Stimulated activated CD8-positive, alpha-beta memory T cell treated with anti-CD3 and anti-CD28 coated beads, Interleukin-15, amount 100 ng/mL, for 4 hours (primary cell): ENCODE measurements at regions not wholly inside any gene's neighbourhood (a gene's known extent, or its start where the extent isn't known, plus 50 kb on each side); places are given as distances from the start of the nearest gene placed in this dataset.
"Not testable (repeated sequence)": the region's sequence is repeated elsewhere in the genome, so short reads cannot be mapped to it uniquely, and the experiment has no call there.

Source experiments
- DNase-seq, 2 donors: peaks; one replicate each; pipeline ENCODE4 v3.0.0-alpha.2; 2020; ENCODE audit warnings: low read depth in 2 of 2

DNA sequence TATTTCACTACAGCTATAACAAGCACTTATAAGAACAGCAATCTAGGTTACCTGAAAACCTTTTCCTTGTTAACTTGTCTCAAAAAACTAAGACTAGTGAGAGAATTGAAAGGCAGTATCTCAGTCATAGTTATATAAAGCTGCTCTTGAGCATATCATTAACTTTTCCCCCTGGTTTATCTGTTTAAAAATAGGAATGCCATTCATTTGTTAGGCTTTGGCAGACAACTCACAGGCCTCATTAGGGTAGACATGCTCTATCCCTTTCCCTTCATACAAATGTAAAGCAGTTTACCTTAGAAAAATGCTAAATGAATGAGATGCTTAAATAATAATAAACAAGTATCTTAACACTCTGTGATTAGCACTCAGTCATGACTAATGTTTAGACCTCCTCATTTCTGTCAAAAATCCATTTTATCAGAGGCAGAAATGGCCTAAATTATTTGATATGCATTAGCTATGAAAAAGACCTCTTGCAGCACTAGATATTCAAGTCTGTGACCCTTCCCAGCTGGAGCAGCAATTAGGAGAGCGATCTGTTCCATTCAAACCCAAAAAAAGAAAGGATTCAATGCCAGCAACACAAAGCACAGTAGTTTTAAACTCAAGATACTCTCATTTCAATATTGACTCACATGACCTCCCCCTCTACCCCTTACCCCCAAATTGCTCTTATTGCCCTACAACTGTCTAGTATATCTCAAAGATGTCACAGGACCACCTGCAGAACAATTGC lies 1578.8 kb upstream of the WWC1 start:
- no peak for DNase-seq

DNA sequence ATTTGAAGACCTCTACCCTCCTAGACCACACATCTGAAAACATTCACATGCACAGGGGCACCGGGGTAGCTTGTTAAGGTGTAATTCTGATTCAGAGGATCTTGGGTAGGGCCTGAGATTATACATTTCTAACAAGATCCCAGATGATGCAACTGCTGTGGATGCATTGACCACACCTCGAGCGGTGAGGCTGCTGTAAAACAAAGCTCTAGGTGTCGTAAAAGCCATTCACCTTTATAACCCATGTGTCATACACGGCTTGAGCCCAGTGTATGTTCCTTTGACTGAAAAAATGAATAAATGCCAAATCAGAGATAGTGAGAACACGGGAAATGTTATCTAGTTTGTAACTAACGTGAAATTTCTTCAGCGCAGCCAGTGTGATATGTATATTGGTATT lies 1578.2 kb upstream of the WWC1 start:
- DNase-seq, result no peak

DNA sequence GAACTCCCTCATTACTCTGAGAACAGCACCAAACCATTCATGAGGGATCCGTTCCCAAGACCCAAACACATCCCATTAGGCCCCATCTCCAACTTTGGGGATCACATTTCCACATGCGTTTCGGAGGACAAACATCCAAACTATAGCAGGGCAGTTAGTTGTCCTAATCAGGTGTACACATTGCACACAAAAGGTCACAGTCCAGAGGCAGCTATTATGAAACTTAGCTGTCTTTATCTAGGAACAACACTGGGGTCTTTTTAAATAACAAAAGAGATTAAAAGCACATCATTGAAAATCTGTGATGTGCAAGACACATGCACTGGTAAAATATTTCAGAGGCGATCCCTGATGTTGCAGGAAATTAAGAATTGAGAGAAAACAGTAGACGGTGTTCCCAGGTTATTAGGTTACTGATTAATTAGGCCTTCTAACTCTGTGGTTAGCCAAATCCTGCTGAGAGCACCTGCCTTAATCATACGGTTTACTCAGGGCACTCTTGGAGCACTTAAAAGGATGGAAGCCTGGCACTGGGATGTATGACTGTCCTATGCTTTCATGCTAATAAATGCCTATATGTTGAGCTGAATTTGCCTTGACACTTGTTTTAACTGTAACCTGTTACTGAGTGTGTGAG lies 1574.5 kb upstream of the WWC1 start:
- DNase-seq, result no peak

DNA sequence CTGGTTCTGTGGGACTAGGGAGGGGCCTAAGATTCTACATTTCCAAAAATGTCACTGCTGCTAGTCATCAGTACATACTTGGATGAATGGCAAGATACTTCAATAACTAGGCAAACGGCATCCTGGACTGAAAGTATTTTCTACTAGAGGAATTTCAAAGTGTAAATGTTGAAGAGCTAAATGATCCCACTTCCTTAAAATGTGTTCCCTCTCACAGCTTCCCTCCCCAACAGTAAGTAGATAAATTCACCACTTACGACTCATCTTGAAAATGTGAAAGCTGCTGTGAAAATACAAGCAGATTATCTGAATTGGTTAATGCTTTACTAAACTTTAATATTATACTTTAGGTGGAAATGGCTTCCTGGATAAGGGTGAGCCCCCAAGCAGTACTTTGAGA lies 1571.5 kb upstream of the WWC1 start:
- no peak for DNase-seq

DNA sequence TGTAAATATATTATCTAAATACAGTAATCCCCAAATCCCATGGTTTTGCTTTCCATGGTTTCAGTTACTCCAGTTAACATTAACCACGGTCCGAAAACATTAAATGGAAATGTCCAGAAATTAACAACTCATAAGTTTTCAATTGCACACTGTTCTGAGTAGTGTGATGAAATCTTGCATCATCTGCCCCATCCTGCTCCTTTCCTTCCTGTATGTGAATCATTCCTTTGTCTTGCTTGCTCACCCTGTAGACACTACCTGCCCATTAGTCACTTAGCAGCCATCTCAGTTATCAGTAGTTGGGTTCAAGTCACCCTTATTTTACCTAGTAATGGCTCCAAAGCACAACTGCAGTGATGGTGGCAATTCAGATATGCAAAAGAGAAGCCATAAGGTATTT lies 1568.5 kb upstream of the WWC1 start:
- DNase-seq, result no peak

DNA sequence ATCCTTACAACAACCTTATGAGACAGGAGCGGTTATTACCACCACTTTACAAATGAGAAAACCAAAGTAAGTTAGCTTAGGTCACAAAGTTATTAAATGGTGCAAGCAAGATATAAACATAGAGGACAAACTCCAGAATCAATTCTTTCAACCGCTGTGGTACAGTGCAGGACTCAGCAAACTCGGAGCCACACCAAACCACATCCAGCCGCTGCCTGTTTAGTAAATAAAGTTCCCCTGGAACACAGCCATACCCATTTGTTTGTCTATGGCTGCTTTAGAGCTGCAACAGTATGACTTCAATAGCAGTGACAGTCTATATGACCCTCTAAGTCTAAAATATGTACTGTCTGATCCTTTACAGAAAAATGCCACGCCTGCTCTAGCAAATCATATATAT lies 1567.2 kb upstream of the WWC1 start:
- no peak for DNase-seq

DNA sequence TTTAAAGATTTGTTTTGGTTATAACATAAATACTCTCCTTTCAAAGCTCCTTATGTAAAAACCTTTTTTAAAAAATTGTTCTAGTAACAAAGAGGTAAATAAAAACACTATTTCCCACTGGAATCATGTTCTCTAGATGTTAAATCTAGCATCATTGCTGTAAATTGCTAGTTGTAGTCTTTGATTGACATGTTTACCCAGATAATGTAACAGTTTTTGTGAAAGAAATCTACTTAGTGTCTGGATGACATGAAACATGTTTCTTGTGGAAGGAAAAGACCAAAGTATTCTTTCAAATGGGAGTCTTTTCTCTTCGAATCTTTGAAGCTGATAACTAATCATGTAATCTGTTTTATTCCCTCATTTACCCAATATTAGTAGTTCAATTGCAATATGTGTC lies 1565.9 kb upstream of the WWC1 start:
- DNase-seq, result no peak

DNA sequence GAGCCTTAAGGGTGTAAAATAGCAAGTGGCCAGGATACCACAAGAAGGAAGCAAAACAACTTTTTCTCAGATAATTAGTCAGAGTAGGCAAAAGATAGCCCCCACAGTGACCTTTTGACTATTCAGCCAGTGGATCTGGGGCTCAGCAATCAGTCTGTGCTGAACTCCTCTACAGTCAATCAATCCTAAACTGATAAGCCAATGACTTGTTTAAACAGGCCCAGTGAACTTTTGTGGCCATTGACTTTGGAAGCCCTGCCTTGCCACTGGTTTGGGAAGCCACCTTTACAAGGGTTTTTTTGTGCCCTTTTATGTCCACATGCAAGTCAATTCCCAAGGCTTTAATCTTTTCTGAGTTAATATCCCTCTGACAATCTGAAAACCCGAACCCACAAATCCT lies 1565.0 kb upstream of the WWC1 start:
- no peak for DNase-seq

DNA sequence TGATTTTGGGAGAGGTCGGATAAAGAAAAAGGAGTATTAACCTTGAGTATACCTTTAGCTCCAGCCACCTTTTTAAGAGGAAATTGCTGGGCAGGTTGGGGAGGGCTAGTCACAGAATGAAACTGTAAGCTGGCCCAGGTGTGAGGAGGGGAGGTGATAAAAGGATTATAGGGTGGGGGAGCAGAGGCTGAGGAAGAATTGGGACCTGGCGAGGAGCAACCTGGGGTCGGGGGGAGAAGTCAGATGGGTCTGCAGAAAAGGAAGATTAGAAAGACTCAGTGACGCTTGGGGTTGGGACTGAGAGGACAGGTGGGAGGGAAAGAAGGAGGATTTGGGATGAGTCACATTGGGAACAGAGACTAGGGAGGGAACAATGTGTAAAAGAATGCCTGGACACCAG lies 1548.5 kb upstream of the WWC1 start:
- not testable (repeated sequence) for DNase-seq

DNA sequence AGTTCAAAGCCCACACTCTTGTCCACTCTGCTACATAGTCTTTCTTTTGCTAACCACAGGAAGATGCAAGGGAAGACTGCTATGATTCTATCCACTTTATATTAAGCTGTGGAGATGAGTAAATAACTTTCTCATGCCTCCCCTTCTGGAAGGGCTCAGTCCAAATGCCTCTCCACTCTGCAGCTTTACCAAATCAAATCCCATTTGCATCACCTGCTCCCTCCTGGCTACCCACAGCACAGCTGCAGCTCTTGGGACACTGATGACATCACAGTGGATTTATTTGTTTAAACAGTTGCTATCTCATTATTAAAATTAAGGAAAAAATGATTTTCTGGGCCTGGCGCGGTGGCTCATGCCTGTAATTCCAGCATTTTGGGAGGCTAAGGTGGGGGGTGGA lies 1544.9 kb upstream of the WWC1 start:
- DNase-seq, result no peak

DNA sequence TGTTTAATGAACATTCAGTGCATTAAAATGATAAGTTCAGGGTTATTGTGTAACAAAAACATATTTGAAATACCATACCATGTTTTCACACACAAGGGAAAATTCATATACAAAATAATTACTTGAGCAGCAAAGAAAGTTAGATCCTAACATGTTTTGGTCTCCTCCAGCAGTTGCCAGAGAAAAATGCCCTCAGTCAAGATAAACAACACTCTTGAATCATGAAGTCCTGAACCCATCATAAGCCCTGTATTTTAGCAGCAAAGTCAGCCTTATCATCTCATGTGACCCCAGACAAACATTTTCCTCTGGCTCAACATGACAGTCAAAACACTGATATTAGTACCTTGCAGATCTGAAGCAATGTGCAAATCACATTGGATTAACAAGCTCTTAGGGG lies 1541.1 kb upstream of the WWC1 start:
- no peak for DNase-seq

DNA sequence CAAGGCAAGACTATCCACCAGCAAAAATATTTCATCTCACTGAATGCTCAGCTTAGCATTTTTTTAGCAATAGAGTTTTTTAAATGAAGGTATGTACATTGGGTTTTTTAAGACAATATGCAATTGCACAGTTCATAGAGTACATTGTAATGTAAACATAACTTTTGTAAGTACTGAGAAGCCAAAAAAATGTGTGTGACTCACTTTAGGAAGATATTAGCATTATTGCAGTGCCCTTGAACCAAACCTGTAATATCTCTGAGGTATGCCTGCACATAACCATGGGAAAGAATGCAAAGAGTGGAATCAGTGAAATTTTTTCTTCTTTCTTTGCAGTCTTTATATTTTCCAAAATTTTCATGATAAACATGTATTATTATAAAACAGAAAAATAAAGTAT lies 1533.3 kb upstream of the WWC1 start:
- DNase-seq, result no peak

DNA sequence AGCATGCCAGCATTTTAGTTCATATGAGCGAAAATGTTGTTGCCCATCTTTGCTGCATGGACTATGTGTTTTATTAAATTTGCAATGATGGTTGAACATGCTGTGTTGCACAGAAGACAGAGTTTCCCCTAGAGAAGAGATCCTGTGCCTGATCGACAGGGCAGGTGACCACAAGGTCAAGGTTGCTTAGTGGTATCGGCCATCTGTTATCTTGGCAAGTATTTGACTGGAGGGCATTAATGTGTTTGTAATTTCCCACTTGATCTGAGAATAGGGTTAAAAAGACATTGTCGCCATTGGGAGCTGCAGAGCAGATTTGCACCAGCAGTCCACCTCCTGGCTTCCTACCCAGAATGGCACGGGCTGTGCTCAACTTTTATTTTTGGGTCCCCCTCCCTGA lies 1523.6 kb upstream of the WWC1 start:
- DNase-seq, result no peak

DNA sequence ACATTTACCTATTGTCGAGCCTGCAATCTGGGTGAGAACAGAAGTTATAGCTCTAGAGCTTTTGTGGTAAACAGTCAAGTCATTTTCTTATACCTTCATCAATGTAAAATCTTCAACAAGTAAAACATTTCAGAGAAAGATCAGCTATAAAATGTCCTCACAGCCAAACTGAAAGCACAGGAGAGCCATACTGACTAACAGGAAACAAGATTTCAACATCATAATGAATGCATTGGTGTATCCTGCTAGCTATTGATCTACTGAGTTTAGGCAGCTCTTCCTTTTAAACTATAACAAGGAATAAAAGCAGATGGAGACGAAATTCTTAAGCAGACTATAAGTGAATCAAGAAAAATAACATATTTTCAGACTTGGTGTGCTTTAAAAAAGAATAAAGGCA lies 1522.9 kb upstream of the WWC1 start:
- DNase-seq, result no peak

DNA sequence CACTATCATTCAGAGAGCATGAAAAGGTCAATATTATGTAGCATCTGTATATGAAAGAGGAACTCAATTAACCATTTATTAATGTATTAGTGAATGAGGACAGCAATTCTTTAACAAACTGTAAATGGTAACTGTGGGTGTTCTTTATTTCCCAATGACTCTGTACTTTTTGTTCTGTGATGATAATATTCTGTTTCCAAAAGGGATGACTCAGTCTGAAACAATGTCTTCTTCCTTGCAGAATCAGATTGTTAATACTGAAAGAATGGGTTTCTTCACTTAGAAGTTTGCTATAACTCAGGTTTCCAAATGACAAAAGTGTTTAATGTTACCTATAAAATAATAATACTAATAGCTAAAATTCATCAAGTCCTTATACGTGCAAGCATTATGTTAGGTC lies 1518.7 kb upstream of the WWC1 start:
- no peak for DNase-seq

DNA sequence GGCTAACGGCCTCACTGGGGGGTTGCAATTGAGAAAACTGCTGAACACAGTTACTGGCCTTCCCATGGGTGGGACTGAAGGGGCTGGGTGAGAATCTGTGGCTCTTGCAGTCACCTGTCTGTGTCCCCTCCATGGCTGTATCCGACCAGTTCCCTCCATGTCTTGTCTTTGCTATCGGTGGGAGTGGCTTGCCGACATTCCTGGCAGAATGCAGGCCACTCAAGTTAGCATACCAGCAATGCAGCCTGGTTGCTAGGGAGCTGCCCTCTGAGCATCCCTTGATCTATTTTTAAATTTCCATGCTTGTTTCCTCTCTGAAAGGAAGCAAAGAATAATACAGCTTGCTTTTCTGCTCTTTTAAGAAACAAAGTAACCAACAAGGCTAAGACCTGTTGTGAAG lies 1509.7 kb upstream of the WWC1 start:
- no peak for DNase-seq

DNA sequence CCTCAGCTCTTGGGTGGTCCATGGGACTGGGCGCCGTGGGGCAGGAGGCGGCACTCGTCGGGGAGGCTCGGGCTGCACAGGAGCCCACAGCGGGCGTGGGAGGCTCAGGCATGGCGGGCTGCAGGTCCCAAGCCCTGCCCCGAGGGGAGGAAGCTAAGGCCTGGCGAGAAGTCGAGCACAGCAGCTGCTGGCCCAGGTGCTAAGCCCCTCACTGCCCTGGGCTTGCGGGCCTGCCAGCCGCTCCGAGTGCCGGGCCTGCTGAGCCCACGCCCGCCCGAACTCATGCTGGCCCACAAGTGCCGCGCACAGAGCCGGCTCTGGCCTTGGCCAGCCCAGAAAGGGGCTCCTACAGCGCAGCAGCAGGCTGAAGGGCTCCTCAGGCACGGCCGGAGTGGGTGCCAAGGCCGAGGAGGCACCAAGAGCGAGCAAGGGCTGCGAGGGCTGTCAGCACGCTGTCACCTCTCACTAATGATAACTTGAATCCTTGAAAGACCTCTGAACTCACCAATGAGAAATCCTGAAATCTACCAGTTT lies 1506.8 kb upstream of the WWC1 start:
- no peak for DNase-seq

DNA sequence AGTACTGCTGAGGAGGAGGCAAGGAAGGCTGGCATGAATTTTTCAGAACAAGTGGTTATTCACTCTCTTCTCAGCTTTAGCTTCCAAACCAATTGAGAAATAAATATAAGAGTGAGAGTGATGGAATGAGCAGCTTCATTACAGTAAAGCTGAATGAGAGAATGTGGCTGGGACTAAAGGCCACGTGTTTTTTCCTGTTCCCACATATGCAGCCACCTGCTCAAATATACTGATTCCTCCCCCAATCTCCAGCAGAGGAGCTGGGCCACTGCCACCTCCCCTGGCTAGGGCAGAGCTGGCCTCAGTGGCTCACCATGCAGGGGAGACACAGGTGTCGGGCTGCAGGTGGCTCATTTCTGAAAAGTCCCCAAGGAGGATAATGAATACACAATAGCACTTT lies 1505.3 kb upstream of the WWC1 start:
- no peak for DNase-seq

DNA sequence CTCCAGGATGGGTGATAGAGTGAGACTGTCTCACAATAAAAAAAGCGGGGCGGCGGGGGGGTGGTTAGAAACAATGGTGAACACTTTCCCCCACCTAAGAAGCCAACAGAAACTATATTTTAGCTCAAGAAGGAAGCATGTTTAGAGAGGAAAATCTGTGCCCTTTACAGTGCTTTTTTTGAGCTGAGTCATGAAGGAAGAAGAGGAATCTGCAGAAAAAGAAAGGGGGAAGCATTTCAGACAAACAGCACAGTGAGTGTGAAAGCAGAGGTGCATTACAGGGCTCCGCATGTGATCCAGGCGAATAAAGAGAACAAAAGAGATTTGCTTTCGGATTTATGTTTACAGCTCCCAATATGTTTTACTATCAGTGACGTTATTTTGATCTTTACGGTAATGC lies 1504.6 kb upstream of the WWC1 start:
- DNase-seq, result no peak

DNA sequence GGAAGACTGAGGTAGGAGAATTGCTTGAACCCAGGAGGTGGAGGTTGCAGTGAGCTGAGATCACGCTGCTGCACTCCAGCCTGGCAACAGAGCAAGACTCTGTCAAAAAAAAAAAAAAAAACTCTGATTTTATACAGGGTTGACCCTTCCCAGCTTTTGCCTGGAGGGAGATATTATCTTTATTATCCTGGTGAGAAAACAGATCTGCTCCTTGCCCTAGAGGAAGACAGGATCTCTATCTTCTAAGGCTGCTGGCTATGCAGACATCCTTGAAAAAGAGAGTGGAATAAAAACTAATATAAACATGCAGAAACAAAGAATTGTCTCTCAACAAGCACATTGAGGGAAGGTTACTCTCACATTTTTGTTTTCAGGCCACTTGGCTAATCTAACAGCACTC lies 1503.4 kb upstream of the WWC1 start:
- DNase-seq, result no peak

DNA sequence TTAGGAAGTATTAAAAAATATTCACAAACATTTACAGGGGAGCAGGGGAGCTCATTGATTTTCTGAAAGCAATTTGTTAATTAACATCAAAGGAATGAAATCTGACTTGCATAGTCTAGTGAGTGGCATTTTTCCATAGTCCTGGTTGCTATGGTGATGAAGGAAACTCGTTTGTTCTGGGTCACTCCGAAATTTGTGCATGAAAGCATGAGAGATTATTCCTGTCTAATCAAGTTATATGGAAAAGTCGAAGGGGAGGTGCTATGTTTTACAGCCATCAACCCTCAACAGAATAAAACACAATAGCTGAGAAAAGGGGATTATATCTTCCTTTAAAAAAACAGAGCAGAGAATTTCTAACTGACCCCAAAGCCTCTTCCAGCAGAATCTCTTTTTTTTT lies 1495.7 kb upstream of the WWC1 start:
- DNase-seq, result no peak

DNA sequence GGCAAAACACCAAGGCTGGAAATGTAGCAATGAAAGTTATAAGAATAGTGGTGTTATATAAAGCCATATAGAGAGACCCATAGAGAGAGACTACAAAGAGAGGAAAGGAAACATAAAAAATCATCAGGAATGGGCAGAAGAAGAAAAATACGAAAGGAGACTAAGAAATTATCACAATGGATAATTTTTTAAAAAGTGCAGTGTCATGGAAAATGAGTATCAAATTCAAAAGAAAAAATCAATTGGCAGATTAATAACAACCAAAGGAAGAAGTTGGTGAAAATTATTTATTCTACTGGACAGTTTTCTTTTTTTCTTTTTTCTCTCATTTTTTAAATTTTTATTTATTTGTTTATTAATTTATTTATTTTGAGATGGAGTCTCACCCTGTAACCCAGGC lies 1488.4 kb upstream of the WWC1 start:
- DNase-seq, result no peak

DNA sequence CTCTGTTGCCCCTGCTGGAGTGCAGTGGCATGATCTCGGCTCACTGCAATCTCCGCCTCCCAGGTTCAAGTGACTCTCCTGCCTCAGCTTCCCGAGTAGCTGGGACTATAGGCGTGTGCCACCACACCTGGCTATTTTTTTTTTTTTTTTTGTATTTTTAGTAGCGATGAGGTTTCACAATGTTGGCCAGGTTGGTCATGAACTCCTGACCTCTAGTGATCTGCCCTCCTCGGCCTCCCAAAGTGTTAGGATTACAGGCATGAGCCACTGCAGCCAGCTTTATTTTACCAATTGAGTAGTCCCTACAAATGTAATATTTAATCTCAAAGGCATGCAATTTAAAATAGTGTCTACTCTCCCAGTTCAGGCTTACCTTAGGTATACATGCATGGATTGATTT lies 1487.2 kb upstream of the WWC1 start:
- DNase-seq, result not testable (repeated sequence)

DNA sequence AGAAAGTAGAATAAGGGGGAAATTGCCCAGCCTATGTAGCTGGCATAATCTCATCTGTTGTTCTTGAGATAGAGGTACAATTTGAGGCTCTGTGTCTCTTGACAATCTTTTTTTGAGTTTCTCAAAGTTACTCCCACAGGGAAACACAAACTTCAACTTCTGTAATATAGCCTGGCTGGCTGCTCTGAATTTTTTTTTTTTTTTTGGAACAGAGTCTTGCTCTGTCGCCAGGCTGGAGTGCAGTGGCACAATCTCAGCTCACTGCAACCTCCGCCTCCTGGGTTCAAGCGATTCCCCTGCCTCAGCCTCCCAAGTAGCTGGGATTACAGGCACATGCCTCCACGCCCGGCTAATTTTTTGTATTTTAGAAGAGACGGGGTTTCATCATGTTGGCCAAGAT lies 1486.8 kb upstream of the WWC1 start:
- not testable (repeated sequence) for DNase-seq
